ENCODE measurements at regions not wholly inside any gene's neighbourhood (a gene's known extent, or its start where the extent isn't known, plus 50 kb on each side); places are given as distances from the start of the nearest gene placed in this dataset.

- no peak for DNase-seq (ENCODE audit: low spot score)
Measured at GRCh38 chr3:81045976-81046375, 715.5 kb downstream of the GBE1 start.

- no peak for DNase-seq (ENCODE audit: low spot score)
Measured at GRCh38 chr3:81045246-81045645, 716.2 kb downstream of the GBE1 start.

- DNase-seq (ENCODE audit: low spot score): no peak
Measured at GRCh38 chr3:81043660-81044199, 717.7 kb downstream of the GBE1 start.

GRCh38 chr3:81043009-81043408, 718.4 kb downstream of the GBE1 start:
- no peak for DNase-seq (ENCODE audit: low spot score)

GRCh38 chr3:81041331-81041730, 720.1 kb downstream of the GBE1 start:
- no peak for DNase-seq (ENCODE audit: low spot score)

- DNase-seq (ENCODE audit: low spot score): no peak
Measured at GRCh38 chr3:81040107-81040506, 721.3 kb downstream of the GBE1 start.

GRCh38 chr3:81033684-81034083, 727.8 kb downstream of the GBE1 start:
- no peak for DNase-seq (ENCODE audit: low spot score)

- no peak for DNase-seq (ENCODE audit: low spot score)
Measured at GRCh38 chr3:81033185-81033584, 728.3 kb downstream of the GBE1 start.

- DNase-seq (ENCODE audit: low spot score): no peak
Measured at GRCh38 chr3:81029861-81030260, 731.6 kb downstream of the GBE1 start.

- no peak for DNase-seq (ENCODE audit: low spot score)
Measured at GRCh38 chr3:81027344-81027743, 734.1 kb downstream of the GBE1 start.

GRCh38 chr3:81024560-81024959, 736.9 kb downstream of the GBE1 start:
- no peak for DNase-seq (ENCODE audit: low spot score)

GRCh38 chr3:81022339-81022738, 739.1 kb downstream of the GBE1 start:
- DNase-seq (ENCODE audit: low spot score): no peak

- no peak for DNase-seq (ENCODE audit: low spot score)
Measured at GRCh38 chr3:81013360-81013759, 748.1 kb downstream of the GBE1 start.

GRCh38 chr3:81005992-81006391, 755.5 kb downstream of the GBE1 start:
- no peak for DNase-seq (ENCODE audit: low spot score)

- DNase-seq (ENCODE audit: low spot score): no peak
Measured at GRCh38 chr3:81003817-81004216, 757.6 kb downstream of the GBE1 start.

GRCh38 chr3:81003008-81003645, 758.3 kb downstream of the GBE1 start:
- DNase-seq (ENCODE audit: low spot score): no peak

GRCh38 chr3:80999481-80999880, 762.0 kb downstream of the GBE1 start:
- no peak for DNase-seq (ENCODE audit: low spot score)

- DNase-seq (ENCODE audit: low spot score): no peak
Measured at GRCh38 chr3:80998022-80998421, 763.4 kb downstream of the GBE1 start.

- DNase-seq (ENCODE audit: low spot score): no peak
Measured at GRCh38 chr3:80997622-80998021, 763.8 kb downstream of the GBE1 start.

- no peak for DNase-seq (ENCODE audit: low spot score)
Measured at GRCh38 chr3:80994767-80995166, 766.7 kb downstream of the GBE1 start.

GRCh38 chr3:80994085-80994665, 767.3 kb downstream of the GBE1 start:
- no peak for DNase-seq (ENCODE audit: low spot score)

- no peak for DNase-seq (ENCODE audit: low spot score)
Measured at GRCh38 chr3:80993241-80993945, 768.1 kb downstream of the GBE1 start.

GRCh38 chr3:80983753-80984152, 777.7 kb downstream of the GBE1 start:
- DNase-seq (ENCODE audit: low spot score): no peak
